ENCODE measurements at regions not wholly inside any gene's neighbourhood (a gene's known extent, or its start where the extent isn't known, plus 50 kb on each side); places are given as distances from the start of the nearest gene placed in this dataset.

GRCh38 chr11:44368886-44369285 lies 58.9 kb upstream of the ALX4 start:
- TF ChIP-seq GATA2 (IDR thresholded peaks at IDR 0.05; ENCODE audit: low read depth, low read length), result no peak
- TF ChIP-seq GATA3 (IDR thresholded peaks at IDR 0.05; ENCODE audit: low read depth, low read length), result no peak

Measured in SH-SY5Y (cell line).